ENCODE measurements at regions not wholly inside any gene's neighbourhood (a gene's known extent, or its start where the extent isn't known, plus 50 kb on each side); places are given as distances from the start of the nearest gene placed in this dataset.

DNA sequence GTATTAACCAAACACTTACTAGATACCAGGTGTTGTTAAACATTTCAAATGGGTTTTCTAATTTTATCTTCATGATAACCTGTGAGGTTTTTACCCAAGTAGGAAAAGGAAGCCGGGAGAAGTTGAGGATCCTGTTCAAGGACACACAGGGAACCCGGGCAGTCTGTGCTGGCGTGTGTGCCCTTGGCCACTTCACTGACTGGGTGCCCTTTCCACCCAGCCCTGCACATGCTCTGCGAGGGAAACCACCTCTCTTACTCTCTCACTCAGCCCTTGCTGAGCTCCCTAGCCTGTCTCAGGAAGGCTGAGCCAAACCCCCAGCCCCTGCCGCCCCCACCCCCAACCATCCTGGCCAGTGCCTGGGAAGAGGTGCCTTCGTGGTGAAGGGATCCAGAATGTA is 51.8 kb downstream of the TEX44 start:
- no peak for DNase-seq

GRCh38 chr2:231646476-231646875 is 53.8 kb downstream of the TEX44 start:
- DNase-seq: no peak

- DNase-seq: peak; percentile 68 to 79 (median 74)
These were observed 56.0 kb downstream of the TEX44 start for GRCh38 chr2:231648579-231649174.

DNA sequence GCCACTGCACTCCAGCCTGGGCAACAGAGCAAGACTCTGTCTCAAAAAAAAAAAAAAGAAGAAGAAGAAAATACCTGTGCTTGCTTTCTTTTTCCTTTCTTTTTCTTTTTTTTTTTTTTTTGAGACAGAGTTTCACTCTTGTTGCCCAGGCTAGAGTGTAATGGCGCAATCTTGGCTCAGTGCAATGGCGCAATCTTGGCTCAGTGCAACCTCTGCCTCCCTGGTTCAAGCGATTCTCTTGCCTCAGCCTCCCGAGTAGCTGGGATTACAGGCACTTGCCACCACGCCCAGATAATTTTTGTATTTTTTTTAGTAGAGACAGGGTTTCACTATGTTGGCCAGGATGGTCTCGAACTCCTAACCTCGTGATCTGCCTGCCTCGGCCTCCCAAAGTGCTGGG is 56.8 kb upstream of the PTMA start:
- DNase-seq: peak; percentile 60 to 70 (median 61)

- DNase-seq: no peak
These were observed 52.8 kb upstream of the PTMA start for GRCh38 chr2:231655488-231655887.

DNA sequence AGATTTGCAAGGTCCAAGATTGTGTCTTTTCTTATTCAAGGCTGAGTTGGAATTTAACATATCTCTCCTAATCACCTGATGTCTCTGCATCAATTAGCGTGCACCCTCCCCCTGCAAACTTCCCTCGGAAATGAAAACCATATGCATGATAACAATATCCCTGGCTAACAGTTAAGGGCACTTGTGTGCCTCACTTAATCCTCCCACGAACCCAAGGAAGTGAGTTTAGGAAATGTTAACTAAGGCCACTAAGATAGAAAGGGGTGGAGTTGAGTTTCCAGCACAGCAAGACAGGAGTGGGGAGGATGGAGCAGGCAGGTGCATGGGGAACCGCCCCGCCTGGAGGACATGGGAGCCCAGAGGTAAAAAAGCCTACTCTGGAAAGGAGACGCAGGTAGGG is 52.4 kb upstream of the PTMA start:
- DNase-seq: no peak

Measured in suppressor macrophage treated with lipopolysaccharide for 1 hour (primary cell).